Ramos (cell line): ENCODE measurements at regions not wholly inside any gene's neighbourhood (a gene's known extent, or its start where the extent isn't known, plus 50 kb on each side); places are given as distances from the start of the nearest gene placed in this dataset.

ENCODE experiments used
- in situ Hi-C: fragments of 300-500 bp; cut with MboI; formaldehyde crosslinking; loops from one replicate; pipeline ENCODE4 v1.14.3; 2022; ENCODE audit warnings: low sequenced_read_pairs; ENCODE audit not compliant: unreplicated experiment

DNA sequence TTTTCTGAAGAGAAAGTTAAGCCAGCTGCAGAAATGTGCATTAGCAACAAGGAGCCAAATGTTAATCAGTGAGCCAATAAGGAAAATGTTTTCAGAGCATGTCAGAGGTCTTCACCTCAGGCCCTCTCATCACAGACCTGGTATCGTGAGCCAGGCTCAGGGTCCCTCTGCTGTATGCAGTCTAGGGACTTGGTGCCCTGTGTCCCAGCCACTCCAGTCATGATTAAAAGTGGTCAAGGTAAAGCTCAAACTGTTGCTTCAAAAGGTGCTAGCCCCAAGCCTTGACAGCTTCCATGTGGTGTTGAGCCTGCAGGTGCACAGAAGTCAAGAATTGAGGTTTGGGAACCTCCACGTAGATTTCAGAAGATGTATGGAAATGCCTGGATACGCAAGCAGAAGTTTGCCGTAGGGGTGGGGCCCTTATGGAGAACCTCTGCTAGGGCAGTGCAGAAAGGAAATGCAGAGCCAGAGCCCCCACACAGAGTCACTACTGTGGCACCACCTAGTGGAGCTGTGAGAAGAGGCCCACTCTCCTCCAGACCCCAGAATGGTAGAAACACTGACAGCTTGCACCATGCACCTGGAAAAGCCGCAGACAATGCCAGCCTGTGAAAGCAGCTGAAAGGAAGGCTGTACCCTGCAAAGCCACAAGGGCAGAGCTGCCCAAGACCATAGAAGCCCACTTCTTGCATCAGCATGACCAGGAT, 1128.7 kb downstream of the AMY1C start:
- in situ Hi-C loops = no loop called here

DNA sequence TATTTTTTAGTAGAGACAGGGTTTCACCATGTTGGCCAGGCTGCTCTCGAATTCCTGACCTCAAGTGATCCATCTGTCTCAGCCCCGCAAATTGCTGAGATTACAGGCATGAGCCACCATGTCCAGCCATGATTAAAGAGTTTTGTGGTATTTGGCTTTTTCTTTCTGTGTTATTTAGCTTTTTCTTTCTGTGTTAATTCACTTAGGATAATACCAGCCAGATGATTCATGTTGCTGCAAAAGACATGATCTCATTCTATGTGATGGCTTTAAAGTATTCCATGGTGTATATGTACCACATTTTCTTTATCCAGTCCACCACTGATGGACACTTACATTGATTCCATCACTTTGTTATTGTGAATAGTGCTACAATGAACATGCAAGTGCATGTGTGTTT, 1135.2 kb downstream of the AMY1C start:
- in situ Hi-C loops = no loop called here

DNA sequence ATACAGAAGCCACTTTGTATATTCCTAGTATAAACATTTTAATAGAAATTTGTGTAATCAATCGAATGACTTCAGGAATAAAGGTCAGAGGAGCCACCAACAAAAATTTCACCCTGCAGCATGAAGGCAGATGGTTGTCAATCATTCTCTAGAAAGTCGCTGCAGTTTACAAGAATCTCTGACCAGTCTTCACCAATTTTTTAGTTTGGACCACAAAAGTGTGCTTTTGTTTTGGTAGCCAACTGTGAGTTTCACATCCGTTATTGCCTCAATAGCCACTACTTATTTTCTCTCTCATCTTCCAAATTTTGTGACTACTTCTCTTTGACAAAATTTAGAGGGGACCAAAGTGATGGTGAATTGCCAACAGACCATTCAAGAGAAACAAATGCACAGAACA, 1155.6 kb downstream of the AMY1C start:
- in situ Hi-C loops = no loop called here

DNA sequence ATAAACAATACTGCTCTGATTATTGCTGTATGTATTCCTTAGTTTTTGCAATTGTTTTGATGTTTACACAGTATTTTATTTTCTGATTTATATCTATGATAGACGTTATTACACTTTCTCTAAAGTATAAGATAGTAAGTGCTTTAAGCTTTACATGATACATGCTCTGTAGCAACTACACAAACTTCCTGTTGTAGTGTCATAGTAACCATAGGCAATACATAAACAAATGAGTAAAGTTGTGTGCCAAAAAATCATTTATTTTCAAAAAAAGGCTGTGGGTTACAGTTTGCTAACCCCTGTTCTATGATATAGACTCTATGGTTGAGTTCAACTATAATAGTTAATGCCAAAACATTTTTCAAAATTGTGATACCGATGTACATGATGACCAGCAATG, 1156.4 kb downstream of the AMY1C start:
- in situ Hi-C loops = no loop called here

- in situ Hi-C loops = no loop called here
These were observed 1169.5 kb downstream of the AMY1C start for GRCh38 chr1:104919188-104919587.

GRCh38 chr1:104921525-104921924, 1171.8 kb downstream of the AMY1C start:
- in situ Hi-C loops = no loop called here

- in situ Hi-C loops = no loop called here
These were observed 1173.4 kb downstream of the AMY1C start for GRCh38 chr1:104923075-104923474.

DNA sequence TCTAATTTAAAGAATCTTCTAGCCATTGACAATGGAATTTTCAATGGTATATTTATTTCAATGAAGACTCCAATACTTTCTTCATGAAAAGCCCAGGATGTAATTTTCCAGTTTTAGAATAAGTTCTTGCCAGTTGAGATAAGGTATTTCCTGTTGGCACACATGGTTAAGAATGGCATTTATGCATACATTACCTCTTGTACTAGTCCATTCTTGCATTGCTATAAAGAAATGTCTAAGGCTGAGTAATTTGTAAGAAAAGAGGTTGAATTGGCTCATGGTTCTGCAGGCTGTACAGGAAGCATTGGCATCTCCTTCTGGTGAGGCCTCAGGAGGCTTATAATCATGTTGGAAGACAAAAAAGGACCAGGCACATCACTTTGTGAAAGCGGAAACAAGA, 1179.6 kb downstream of the AMY1C start:
- in situ Hi-C loops = no loop called here

DNA sequence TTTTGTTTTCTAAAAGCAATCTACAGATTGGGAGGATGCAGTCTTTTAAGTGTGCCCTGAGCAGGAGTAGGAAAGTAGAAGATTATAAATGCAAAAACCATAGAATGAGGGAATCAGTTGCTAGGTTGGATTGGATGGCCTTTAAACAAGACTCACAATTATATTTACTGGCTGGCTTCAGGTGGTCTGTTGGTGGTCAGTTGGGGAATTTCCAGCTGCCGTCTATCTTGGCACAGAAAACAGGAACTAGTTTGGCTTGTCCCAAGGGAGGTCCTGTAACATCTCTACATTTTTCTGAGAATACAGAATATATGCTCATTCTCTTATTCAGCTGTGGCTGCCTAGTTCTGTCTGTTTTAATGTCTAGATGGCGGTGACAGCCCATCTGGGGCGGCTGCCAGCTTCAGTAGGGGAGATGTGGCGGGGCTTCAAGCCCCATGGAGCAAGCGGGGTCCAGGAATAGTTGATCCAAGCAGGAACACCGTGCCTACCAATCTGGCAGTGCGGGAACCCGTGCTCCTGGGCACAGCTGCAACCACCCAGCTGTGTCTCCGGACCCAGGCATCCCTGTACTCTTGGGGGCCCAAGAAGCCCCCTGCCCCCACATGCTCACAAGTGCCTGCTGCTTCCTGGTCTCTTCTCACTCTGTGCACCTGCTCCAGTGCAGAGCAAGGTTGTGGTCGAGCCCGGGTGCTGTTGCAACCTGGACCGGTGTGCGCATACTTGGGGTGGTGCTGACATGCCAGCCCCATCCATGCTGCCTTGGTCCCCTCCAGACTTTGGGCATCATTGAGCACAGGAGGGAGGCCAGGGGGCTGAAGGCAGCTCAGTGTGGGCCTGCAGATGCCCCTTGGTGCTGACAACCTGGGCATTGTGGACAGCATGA, 1182.6 kb downstream of the AMY1C start:
- in situ Hi-C loops = no loop called here

- in situ Hi-C loops = no loop called here
These were observed 1183.4 kb downstream of the AMY1C start for GRCh38 chr1:104932949-104933679.

DNA sequence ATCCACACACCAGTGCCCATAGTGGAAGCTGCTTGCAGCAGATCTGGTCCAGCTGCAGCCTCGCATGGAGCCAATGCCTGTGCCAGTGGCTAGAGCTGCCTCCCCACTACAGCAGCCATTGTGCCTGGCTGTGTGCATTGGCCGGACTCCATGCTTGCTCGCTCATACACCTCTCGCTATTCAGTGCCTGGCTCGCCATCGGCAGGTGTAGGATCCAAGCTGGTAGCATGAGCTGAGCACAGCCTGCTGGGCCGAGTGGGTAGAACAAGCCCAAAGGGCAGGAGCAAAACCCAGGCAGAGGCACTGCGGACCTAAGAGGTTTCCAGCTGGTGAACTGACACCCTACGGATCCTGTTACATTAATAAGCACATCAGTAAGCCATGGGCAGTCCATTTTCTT, 1184.1 kb downstream of the AMY1C start:
- in situ Hi-C loops = no loop called here

DNA sequence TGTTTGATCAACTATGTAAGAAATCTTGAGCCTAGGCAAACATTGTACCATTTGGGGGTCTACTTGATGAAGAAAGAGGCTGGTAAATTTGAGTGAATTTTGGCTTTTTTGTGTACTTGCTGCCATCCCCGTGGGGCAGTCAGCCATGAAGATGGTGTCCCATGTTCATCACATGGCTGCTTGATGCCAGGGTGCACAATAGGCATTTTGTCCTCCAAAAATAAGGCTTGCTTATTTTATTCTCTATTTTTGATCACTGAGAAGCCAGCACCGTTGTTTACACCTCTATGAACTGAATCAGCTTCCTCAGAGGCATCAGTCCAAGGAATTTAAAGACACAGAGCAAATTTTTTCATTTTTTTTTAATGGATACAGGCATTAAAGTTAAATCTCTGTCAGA, 1195.7 kb downstream of the AMY1C start:
- in situ Hi-C loops = no loop called here

DNA sequence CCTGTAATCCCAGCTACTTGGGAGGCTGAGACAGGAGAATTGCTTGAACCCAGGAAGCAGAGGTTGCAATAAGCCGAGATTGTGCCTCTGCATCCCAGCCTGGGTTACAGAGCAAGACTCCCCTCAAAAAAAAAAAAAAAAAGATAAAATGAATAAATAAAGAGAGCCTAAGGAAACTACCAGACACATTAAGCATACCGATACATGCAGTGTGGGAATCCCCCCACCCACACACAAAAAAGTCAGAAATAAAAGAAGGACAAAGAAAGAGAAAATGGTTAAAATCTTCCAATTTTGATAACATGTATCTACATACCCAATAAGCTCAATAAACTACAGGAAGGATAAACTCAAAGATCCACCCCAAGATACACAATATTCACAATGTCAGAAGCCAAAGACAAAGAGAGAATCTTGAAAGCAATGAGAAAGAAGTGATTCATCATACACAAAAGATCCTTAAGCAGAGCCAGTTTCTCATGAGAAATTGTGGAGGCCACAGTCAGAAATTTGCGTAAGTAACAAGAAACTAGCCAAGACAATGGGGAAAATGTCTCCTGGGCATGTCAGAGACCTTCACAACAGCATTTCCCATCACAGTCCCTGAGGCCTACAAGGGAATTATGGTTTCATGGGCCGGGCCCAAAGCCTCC, 1197.0 kb downstream of the AMY1C start:
- in situ Hi-C loops = no loop called here

DNA sequence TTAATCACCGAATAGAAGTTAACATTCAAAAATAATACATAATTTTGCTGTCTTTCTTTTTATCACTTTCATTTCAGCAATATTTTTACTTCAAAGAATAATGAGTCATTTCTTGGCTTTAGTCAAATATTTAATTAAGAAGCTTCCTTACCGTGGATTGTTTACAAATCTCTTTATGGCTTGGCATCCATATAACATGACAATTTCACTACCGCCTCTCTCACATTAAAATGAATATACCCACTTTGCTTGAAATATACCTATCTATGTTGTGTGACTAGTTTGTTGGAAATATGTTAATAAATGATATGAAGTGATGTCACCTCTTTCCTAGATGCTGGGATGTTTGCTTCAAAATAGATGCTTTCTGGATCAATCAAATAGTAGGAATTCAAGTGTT, 1203.9 kb downstream of the AMY1C start:
- in situ Hi-C loops = no loop called here

DNA sequence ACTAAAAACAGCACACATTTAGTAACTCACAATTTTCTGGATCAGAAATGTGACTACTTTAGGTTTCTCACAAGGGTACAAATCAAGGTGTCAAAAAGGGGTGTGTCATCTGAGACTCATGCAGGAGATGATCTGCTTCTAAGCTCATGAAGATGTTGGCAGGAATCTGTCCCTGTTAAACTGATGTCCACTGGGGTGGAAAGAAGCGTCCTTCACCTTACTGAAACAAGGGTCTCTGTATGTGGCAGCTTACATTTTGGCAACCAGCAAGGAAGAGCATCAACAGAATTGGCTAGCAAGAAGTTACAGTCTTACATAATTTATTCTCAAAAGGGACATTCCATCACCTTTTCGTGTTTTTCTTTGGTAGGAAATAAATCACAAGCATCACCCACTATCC, 1223.8 kb downstream of the AMY1C start:
- in situ Hi-C loops = no loop called here

DNA sequence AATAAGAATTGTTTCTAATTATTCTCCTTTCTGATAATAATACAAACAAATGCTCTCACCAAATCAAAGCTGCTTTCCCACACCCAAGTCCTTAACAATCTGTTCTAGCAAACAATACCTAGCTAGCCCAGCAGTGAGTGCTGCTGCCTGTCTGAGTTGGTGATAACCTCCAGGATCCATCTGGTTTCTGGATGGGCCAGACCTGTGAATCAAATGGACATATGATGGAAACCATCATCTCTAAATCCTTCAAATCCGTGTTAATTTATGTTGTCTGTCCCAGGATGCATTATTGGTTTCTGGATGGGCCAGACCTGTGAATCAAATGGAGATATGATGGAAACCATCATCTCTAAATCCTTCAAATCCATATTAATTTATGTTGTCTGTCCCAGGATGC, 1230.0 kb downstream of the AMY1C start:
- in situ Hi-C loops = no loop called here

- in situ Hi-C loops = no loop called here
These were observed 1237.5 kb downstream of the AMY1C start for GRCh38 chr1:104987210-104987609.

GRCh38 chr1:104989012-104989411, 1239.3 kb downstream of the AMY1C start:
- in situ Hi-C loops = no loop called here

- in situ Hi-C loops = no loop called here
These were observed 1242.0 kb downstream of the AMY1C start for GRCh38 chr1:104991702-104992101.

DNA sequence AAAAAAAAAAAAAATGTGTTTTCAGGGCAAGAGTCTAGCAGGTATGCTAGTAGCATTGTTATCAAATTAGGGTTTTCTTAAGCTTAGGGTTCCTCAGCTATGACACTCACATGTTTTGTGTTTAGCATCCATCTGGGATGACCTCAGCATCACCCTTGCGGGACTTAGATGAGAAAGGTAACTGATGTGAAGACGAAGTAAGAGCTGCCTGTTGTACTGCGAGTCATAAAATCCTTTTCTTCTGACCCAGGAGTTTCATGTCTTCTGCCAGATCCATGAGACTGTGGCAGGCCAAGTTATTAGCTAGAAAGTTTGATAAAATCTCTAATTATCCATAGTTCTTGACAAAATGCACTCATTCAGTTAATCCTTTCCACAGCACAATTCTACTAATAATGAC, 1251.1 kb downstream of the AMY1C start:
- in situ Hi-C loops = no loop called here

GRCh38 chr1:105004515-105004914, 1254.8 kb downstream of the AMY1C start:
- in situ Hi-C loops = no loop called here
